ENCODE measurements at regions not wholly inside any gene's neighbourhood (a gene's known extent, or its start where the extent isn't known, plus 50 kb on each side); places are given as distances from the start of the nearest gene placed in this dataset.

DNA sequence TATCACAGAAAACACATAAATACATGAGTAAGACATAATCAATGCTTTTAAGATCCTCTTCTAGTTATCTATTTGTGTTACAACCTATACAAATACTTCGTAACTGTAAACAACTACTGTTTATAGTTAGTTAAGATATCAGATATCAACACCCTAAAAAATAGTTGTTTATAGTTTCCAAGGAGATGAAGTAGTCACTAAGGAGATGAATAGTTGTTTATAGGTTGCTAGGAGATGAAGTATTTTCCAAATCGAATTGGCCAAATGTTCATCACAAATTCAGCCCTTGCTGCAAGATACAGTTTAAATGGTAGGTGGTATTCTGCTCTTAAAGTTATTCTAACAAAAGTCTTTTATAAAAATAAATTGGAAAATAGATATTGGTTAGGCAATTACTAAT lies 618.2 kb upstream of the PCDH10 start:
- no peak for DNase-seq (ENCODE audit: low spot score)

DNA sequence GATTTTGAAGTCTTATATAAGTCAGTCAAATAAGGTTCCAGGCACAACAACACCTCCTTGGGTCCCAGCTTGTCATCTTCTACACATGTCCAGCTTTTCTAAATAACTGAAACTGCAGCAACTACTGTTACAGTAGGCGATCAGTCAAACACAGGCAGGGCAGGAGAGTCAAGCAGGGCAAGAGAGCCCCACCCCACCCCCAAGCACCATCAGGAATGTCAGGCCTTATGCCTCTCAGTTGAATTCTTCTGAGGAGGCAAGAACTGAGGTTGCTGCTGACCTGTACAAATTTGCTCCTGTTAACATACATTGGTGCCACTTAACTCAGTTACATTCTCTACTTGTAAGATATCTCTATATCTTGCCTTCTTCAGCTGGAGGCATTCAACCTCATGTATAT lies 608.8 kb upstream of the PCDH10 start:
- DNase-seq (ENCODE audit: low spot score) = no peak

DNA sequence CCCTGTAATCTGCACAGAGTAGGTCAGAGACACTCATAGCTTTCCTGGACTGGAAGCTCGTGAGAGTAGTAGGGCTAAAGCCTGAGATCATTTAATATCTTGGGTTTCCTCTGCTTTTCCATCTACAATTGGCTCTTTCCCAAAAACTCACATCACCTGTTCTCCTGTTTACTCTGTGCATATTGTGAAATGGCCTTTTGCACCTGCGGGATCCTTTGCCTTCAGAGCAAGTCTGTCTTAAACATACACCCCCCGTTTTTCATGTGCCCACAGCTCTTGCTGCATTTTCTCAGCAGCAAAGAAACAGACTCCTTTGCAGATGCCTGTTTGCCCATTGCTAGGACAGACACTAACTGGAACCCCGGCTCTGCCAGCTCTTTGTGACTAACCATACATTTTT lies 608.3 kb upstream of the PCDH10 start:
- no peak for DNase-seq (ENCODE audit: low spot score)

DNA sequence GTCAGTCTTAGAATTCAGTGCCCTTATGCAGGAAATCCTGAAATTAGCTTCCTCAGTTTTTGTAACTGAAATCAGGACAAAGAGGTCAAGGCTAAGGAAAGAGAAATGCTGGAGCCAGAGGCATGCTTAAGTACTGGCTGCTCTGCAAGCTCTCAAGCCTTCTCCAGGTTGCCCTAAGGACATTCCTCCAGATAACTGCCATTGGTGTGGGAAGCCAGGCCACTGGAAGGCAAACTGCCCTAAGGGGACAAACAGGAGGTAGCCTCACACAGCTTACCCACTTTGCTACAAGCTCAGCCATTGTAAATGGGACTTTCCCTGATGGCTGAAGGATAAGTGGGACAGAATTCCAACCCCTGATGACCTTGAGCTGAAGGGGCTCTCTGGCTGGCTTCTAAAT lies 606.9 kb upstream of the PCDH10 start:
- DNase-seq (ENCODE audit: low spot score) = no peak

DNA sequence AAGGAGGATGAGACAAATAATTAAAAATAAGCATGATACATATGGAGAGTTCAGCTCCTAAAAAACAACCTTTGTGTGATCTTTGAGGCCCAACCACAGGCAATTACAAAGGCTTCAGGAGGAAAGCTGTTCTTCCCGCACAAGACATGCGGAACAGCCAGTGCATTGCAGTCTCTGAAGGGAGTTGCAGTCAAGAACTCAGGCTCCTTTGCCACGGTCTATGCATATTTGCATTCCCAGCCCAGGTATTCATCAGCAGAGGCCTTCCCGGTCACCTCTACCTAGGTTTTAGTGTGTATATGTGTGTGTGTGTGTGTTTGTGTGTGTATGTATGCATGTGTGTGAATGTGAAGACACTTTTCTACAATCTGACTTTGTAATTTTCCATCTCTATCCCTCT lies 600.6 kb upstream of the PCDH10 start:
- no peak for DNase-seq (ENCODE audit: low spot score)

DNA sequence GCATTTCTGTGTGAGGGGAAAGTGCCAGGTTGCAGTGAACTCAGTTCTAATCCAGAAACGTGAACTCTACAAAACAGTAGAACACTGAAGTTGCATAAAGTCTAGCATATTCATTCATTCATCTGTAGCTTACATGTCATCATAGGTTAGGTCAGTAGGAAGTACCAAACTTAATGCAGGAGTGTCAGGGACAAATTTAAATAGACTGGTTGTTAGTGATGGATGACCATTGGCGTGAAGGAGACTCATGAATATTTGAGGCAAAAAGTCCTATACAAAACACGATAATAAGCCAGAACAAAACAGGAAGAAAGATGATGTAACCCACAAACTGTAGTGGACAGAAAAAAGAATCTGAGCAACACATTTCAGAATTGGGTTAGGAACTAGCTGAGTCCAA lies 592.8 kb upstream of the PCDH10 start:
- no peak for DNase-seq (ENCODE audit: low spot score)

DNA sequence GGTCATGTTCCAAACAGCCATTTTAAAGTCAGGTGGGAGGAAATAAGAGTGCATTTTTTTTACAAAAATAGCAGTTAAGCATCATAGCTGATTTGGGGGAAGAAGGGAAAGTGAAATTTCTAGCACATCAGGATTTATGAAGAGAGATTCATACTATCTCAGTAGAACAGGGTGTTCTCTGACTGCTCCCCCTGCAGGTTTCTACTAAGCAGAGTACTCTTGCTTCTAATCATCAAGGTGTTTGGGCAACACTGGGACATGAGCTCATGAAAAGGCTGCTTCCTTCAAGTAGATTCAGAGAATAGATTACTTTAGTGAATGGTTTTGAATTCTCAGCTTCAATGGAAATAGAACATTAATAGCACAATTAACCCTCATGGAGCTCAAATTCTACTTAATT lies 591.4 kb upstream of the PCDH10 start:
- DNase-seq (ENCODE audit: low spot score) = no peak

DNA sequence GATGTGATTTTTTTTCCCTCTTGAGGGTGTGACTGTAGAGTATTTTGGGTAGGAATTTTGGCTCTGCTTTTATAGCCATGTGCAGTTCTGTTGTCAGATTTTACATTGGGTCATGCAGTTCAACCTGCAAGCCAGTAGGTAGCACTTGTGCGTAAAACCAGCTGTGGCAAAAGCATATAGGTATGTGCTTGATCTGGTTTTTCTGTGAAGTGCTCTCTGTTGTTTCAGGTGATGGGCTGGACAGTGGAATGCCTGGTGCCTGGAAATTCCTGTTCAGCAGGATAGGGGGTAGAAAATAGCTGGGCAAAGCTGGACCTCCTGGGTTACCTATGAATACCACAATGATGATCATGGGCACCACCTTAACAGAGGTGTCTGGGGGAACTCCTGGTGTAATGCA lies 584.2 kb upstream of the PCDH10 start:
- peak; percentile 4 for DNase-seq (ENCODE audit: low spot score)

DNA sequence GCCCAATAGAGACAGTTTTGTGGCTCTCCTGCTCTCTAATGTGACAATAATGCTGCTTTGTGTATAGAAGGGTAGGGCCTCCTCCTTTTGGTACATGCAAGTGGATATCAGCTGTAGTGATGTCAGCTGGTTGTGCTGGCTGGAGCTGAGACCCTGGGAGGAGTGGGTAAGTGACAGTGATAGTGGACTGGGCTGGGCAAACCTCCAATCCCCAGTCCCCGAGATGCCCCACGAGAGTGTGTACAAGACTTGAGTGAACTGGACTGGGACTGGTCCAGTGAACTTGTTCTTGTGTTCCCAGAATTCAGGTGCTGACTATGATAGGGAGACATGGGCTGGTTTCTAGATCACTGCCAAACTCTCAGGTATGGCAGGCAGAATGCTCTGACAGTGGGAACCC lies 583.6 kb upstream of the PCDH10 start:
- DNase-seq (ENCODE audit: low spot score) = no peak

DNA sequence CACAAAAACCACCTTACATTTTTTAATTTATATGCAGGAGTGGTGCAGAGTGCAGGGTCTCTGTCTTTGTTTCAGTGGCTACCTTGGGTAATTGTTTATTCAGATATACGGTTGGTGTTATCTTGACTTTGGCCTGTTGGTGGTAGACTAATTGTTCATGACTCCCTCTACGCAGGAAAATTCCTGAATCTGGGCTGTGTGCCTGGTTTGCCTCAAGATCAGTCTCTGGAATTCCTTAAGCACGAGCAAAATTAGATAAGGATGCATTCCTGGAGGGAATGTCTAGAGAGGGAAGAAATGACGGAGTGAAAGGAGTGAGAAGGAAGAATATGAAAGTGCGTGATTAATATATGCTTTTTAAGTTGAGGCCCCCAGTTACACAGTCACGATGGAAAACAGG lies 576.9 kb upstream of the PCDH10 start:
- peak; percentile 64 for DNase-seq (ENCODE audit: low spot score)

DNA sequence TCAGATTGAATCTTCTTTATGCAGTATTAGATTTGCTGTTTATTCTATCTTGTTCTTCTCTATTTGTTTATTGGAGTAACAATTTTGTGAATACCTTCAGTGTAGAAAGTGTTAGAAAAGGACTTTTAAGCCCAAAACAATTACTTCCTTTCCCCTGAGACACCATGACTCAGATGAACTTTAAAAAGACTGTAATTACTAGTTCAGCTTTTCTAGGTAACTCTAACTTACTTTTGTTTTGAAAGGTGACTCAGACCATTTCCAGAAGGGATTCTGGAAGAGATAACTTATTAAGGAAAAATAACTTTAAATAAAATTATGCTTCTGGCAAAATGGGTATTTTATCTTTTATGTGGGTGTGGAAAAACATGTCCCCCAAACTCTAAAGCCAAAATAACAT lies 561.5 kb upstream of the PCDH10 start:
- no peak for DNase-seq (ENCODE audit: low spot score)

DNA sequence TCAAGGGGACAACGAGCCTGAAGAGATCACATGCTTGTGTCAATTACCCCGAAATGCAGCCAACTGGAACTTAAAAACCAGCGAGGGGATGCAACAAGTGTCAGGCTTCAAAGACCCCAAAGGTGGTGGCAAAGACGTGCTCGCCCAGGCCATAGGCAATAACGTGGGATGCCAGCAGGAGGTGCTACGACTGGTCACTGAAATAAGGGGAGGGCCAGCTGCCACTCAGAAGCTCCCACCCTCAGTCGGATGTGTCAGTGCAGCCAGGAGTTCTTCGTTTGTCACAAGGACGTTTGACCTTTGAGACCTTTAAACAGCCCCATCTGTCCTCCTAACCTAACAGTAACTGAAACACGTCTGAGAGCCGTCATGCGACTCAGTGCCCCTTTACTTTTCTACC lies 556.8 kb upstream of the PCDH10 start:
- DNase-seq (ENCODE audit: low spot score) = no peak

DNA sequence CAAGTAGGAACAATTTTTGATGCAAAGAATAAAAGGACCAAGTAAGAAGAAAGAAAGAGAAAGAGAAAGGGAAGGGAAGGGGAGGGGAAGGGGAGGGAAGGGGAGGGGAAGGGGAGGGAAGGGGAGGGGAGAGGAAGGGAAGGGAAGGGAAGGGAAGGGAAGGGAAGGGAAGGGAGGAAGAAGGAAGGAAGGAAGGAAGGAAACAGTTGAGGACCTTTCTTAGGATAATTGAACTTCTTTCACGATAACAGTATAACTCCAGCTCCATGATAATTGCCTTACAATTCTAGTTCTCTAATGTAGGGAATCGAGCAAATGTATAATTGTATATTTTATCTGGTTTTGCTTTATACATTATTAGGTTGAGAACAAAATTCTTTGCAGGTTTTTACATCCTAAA lies 556.2 kb upstream of the PCDH10 start:
- no peak for DNase-seq (ENCODE audit: low spot score)

DNA sequence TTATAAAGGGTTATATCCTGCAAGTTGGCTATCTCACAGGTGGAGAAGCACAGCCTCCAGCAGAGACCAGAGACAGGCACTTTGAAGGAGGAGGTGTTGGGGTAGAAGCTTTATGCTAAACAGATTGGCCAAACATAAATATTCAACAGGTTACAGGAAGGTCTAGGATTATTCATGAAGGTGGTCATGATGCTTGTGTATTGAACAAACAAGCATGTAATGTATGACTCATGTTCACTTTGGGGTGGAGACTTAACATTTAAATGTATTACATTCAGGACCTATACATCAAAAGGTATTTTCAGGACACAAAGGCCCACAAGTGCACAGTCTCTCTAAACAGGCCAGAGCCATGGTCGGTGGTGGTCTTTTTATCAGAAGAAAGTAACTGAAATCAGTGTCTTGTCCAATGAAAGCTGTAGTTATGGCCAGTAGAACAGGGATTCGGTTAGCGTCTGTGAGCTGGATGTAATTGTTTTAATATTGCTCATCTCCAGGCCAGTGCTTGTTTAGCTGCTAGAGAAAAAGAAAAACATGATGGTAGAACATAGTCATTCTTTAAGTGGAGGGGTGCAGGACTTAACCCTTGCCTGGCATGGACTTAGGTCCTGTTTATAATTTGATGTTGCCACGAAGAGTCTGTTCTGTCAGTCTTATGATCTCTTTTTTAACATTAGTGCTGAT lies 555.2 kb upstream of the PCDH10 start:
- no peak for DNase-seq (ENCODE audit: low spot score)

DNA sequence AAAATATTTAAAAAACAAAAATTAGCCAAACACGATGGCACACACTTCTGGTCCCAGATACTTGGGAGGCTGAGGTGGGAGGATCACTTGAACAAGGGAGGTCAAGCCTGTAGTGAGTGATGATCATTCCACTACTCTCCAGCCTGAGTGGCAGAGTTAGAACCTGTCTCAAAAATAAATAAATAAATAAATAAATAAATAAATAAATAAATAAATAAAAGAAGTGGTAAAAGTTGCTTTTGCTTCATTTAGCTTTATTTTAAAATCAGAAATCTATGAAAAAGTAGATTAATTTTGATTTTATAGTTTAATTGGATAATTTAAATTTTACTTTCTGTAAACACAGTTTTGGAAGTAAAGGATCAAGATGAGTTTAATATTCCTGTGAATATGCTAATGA lies 552.9 kb upstream of the PCDH10 start:
- DNase-seq (ENCODE audit: low spot score) = no peak

DNA sequence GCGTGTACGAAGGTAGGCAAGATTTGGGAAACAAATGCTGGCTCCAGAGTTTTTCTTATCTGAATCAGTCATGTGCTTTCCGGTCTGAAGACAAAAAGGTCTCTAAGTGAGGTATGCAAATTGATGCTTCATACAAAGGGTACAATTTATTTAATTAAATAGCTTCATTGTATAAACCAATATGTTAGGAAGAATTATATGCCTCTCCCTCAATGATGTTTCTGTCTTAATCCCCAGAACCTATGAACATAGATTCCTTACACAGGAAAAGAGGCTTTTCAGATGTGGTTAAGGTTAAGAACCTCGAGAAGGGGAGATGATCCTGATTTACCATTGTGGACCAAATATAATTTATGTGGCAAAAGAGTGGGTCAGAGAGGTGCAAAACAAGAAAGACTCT lies 543.5 kb upstream of the PCDH10 start:
- DNase-seq (ENCODE audit: low spot score) = no peak

DNA sequence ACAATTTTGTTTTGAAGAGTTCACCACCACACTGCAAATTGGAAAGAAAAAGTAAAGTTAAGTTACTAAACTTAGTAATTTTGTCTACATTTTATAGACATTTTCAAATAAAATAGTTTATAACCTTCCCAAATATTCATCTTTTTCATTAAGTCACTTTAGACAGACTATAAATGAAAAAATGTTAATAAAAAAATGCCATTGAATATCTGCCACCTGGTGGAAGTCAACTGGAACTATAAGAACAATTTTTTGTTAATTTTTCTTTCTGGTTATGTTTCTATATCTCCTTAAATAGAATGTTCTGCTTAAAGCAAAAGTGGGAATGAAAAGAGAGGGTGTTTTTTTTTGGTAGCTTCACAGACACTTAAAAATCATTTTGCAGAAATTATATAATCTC lies 534.4 kb upstream of the PCDH10 start:
- peak; percentile 4 for DNase-seq (ENCODE audit: low spot score)

DNA sequence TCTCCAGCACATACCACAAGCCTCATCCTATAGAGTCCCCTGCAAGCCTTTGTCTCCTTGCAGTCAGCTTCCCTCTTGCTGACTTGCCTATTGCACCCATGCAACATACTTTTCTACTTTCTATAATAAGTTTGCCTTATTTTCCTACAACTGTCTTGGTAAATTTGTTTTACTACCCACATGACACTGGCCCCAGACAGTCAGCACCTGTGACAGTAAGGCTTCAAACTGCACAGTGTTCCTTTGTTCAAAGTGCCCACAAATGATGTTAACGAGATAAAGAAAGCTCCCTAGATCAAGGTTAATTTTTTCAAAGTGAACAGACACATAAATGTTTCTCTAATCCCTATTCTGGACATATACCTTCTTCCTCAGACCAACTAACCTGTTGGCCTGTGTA lies 529.1 kb upstream of the PCDH10 start:
- no peak for DNase-seq (ENCODE audit: low spot score)

DNA sequence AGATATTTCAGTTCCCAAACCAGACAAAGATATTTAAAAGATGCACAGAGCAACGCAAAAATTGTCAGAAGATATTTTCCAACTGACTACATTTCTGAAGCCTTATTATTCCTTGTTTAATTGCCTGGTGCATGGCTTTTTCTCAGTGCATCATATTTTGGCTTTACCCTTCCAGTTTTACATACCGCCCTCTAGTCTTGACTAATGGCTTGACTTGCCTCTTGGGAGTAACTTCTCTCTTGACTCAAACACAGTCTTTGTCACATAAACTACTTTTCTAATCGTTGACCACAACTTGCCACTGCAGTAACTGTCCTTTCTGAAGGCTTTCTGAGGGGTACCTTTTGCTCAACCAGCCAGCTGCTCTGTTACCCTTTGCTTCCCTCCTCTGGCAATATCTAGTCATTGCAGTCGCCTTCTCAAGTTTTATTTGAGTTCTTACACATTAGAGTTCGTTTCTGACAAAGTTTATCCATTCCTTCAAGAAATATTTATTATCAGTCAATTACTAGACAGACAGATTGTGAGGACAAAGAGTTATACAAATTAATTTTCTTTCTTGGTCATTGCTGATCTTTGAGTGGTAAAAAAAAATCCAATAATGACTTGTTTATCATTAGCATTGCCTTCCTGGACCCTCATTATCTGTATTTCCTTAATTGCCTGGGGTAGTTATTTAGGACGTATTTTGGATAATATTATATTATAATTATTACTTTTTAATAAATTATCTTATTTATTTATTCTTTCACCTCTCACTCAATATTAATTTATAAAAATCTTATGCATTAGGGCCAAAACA lies 506.9 kb upstream of the PCDH10 start:
- peak; percentile 40 for DNase-seq (ENCODE audit: low spot score)

DNA sequence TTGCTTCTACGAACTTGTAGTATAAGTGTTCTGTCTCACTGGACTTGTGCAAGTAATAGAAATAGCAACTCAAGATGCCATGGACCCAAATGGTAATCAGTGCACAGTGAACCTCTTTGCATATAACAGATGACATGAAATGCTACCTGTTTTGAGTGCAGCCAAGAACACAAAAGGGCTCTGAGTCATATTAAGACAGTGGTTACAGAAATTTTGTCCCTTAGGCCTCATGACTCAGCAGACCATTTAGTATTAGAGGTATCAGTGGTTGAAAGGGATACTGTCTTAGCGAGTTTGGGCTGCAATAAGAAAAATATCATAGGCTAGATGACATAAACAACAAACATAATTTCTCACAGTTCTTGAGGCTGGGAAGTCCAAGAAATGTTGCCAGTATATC lies 502.9 kb upstream of the PCDH10 start:
- no peak for DNase-seq (ENCODE audit: low spot score)

DNA sequence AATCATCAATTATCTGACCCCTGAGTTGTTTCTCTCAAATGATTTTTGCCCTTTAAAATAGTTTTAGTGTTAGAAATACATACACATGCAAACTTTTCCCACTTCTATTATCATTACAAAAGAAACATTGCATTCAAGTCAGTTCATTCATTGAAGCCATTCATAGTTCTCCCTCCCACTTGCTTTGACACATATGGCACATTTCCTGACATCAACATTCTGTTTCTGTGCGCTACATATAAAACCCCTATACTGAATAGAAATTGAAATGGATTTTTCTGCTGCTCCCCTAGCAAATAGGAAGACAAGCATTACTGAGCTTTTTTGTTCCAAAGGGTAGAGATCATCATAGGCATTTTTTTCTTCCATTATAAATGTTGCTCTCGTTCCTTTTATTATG lies 497.9 kb upstream of the PCDH10 start:
- no peak for DNase-seq (ENCODE audit: low spot score)

DNA sequence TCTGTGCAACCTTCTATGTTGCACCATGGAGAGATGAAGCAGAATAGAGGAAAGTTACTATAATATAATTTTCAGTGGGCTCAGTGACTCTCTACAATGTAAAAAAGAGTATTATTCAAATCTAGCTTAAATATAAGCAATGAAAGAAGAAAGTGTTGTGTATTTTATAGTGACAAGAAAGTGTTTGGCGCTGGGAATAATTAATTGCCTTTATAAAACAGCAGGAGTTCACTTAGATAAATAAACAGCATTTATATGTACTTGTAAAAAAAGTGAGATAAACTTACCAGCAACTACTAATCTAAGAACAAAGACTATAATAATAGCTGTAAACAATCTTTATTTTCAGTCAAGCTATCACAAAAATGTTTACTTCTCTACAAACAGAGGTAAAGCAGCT lies 488.9 kb upstream of the PCDH10 start:
- no peak for DNase-seq (ENCODE audit: low spot score)

DNA sequence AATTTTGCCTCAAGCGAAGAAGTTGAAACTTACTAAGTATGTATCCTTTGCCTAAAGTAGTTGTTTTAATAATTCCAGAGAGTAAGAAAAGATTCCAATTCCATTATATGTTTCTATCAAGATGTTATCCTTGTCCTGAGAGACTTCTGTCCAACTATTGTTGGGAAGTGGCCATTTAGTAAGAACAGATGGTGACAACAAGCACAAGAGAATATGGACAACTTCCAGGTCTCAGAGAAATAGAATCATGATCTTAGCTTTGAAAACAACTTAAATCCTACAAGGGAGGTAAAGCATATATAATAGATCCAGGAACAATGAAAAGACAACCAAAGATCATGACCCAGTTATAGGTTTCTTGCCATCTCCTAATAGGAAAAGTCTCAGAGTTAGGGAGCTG lies 486.6 kb upstream of the PCDH10 start:
- no peak for DNase-seq (ENCODE audit: low spot score)

DNA sequence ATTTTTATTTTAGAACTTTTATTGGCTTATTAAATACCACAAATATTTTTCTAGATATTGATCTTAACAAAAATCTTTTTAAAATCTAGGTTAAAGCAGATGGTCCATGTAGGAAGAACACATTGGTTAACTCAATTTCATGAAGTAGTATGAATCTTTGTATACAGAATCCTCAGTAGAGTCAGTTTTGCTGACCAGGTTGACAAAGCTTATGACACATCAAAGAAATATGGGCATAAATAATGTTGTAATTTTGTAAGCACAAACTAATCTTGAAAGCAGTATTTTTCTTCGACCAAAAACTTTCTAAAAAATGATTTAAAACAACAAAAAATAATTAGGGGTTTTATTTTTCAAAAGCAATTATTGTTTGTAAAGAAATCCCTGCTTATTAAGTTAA lies 479.3 kb upstream of the PCDH10 start:
- no peak for DNase-seq (ENCODE audit: low spot score)

All from umbilical cord (tissue), 1 donor.